PFSK-1 (cell line): ENCODE measurements at regions not wholly inside any gene's neighbourhood (a gene's known extent, or its start where the extent isn't known, plus 50 kb on each side); places are given as distances from the start of the nearest gene placed in this dataset.

ENCODE experiments used
- FOXP2 ChIP-seq: optimal IDR thresholded peaks from 2 replicates; pipeline ENCODE3; 2011; ENCODE audit warnings: borderline replicate concordance, control low read depth, inconsistent platforms; ENCODE audit not compliant: insufficient read depth; ENCODE audit errors: extremely low read length, extremely low read depth
- POLR2AphosphoS5 ChIP-seq: IDR thresholded peaks from 2 replicates; pipeline ENCODE4 v1.6.1; 2012; ENCODE audit warnings: low read depth, mild to moderate bottlenecking, control low read depth, low read length, moderate library complexity
- SIN3A ChIP-seq: IDR thresholded peaks from 2 replicates; pipeline ENCODE4 v1.6.1; 2012; ENCODE audit warnings: mild to moderate bottlenecking, low read length, moderate library complexity, borderline replicate concordance; ENCODE audit not compliant: insufficient read depth
- TAF1 ChIP-seq: IDR thresholded peaks from 2 replicates; pipeline ENCODE4 v1.6.1; 2012; ENCODE audit warnings: low read length, control low read depth, borderline replicate concordance; ENCODE audit not compliant: insufficient read depth
- TF ChIP-seq, protein P1 (sequence below), 2 experiments: IDR thresholded peaks; 2 replicates each; pipeline versions ENCODE4 v1.6.1 to v1.8.0; 2011 to 2012; ENCODE audit warnings: low read depth in 2 of 2, low read length in 2 of 2, control low read depth in 1 of 2, inconsistent platforms in 1 of 2, mild to moderate bottlenecking in 1 of 2, moderate library complexity in 1 of 2; ENCODE audit not compliant: insufficient read depth in 1 of 2

DNA sequence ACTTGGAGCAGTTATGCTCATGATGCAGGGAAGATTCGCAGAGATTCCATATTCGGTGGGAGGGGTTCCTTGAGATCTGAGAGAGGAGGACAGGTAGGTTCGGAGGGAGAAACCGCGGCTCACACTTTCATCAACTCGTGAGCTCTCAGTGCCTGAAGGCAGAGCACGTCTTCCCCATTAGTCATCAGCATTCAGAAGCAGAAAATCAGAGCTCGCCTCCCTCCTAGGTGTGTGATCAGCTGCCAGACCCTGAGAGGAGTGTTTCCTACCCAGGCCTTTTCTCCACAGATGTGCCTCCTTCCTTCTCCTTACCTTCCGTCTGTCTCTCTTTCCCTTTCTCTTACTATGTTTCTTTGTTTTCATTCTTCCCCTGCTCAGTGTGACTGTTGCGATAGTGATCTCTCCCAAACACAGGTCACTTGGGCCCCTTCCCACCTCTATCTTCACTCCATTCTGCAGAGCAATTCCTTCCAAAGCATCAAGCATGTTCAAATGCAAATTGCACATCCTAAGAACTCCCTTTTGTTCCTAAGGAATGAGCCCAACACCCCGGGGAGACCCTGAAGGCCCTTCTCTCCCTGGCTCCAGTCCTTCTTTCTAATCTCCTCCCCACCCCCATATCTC lies 389.5 kb downstream of the UQCRFS1 start:
- TF ChIP-seq TAF1 (no peak), SIN3A (no peak), FOXP2 (no peak), POLR2AphosphoS5 (no peak)
- TF ChIP-seq, protein P1, sequence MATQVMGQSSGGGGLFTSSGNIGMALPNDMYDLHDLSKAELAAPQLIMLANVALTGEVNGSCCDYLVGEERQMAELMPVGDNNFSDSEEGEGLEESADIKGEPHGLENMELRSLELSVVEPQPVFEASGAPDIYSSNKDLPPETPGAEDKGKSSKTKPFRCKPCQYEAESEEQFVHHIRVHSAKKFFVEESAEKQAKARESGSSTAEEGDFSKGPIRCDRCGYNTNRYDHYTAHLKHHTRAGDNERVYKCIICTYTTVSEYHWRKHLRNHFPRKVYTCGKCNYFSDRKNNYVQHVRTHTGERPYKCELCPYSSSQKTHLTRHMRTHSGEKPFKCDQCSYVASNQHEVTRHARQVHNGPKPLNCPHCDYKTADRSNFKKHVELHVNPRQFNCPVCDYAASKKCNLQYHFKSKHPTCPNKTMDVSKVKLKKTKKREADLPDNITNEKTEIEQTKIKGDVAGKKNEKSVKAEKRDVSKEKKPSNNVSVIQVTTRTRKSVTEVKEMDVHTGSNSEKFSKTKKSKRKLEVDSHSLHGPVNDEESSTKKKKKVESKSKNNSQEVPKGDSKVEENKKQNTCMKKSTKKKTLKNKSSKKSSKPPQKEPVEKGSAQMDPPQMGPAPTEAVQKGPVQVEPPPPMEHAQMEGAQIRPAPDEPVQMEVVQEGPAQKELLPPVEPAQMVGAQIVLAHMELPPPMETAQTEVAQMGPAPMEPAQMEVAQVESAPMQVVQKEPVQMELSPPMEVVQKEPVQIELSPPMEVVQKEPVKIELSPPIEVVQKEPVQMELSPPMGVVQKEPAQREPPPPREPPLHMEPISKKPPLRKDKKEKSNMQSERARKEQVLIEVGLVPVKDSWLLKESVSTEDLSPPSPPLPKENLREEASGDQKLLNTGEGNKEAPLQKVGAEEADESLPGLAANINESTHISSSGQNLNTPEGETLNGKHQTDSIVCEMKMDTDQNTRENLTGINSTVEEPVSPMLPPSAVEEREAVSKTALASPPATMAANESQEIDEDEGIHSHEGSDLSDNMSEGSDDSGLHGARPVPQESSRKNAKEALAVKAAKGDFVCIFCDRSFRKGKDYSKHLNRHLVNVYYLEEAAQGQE (IDR thresholded peaks at IDR 0.05; ENCODE audit: insufficient read depth in 1 of 2, low read depth in 2 of 2, low read length in 2 of 2) = no peak

DNA sequence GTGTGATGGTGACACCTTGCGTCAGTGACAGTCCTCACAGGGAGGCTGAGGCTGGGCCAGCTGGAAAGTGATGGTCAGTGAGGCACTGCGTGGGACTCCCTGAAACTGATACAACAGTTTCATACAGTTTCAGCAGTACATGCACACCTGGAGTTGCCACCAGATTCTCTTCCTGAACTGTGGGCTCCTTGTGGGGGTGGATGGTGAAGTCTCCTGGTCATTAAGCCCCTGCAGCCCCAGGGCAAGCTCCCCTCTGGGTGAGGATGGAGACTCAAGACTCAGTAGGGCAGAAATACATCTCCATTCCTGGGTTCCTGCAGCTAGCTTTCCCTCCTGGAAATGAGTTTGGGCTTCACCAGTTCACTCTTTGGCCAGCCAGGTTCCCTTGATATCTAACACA lies 392.7 kb downstream of the UQCRFS1 start:
- TF ChIP-seq POLR2AphosphoS5 = no peak
- no peak for TF ChIP-seq FOXP2
- TF ChIP-seq, protein P1 (IDR thresholded peaks at IDR 0.05; ENCODE audit: insufficient read depth in 1 of 2, low read depth in 2 of 2, low read length in 2 of 2) = no peak
- no peak for TF ChIP-seq TAF1
- TF ChIP-seq SIN3A = no peak

DNA sequence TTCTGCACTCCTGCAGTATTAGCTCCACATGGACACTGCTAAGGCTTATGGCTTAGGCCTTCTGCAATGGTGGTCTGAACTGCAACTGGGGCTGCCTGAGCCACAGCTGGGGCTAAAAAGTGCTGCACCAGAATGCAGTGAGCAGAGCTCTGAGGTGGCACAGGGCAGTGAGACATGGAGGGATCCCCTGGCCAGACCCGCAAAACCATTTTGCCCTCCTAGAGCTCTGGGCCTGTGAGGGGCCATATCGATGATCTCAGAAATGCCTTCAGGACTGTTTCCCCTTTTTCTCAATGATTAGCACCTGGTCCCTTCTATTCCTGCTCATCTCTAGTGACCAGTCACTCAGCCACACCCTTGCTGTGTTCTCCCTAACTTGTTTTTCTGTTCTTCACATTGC lies 397.7 kb downstream of the UQCRFS1 start:
- no peak for TF ChIP-seq SIN3A
- no peak for TF ChIP-seq TAF1
- no peak for TF ChIP-seq POLR2AphosphoS5
- no peak for TF ChIP-seq FOXP2
- TF ChIP-seq, protein P1 (IDR thresholded peaks at IDR 0.05; ENCODE audit: insufficient read depth in 1 of 2, low read depth in 2 of 2, low read length in 2 of 2) = no peak

DNA sequence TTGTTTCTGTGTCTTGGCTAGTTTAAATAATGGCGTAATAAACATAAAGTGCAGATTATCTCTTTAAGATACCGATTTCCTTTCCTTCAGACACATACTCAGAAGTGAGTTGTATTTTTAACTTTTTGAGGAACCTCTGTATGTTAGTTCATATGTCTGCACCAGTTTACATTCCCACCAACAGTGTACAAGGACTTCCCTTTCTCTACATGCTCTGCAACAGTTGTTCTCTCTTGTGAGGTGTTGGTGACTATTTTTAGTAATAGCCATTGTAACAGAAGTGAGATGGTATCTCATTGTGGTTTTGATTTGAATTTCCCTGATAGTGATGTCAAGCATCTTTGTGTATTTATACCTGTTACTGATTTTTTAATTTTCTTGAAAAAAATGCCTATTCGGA lies 418.6 kb downstream of the UQCRFS1 start:
- TF ChIP-seq FOXP2 (no peak), SIN3A (no peak)
- TF ChIP-seq, protein P1 (IDR thresholded peaks at IDR 0.05; ENCODE audit: insufficient read depth in 1 of 2, low read depth in 2 of 2, low read length in 2 of 2) = no peak

DNA sequence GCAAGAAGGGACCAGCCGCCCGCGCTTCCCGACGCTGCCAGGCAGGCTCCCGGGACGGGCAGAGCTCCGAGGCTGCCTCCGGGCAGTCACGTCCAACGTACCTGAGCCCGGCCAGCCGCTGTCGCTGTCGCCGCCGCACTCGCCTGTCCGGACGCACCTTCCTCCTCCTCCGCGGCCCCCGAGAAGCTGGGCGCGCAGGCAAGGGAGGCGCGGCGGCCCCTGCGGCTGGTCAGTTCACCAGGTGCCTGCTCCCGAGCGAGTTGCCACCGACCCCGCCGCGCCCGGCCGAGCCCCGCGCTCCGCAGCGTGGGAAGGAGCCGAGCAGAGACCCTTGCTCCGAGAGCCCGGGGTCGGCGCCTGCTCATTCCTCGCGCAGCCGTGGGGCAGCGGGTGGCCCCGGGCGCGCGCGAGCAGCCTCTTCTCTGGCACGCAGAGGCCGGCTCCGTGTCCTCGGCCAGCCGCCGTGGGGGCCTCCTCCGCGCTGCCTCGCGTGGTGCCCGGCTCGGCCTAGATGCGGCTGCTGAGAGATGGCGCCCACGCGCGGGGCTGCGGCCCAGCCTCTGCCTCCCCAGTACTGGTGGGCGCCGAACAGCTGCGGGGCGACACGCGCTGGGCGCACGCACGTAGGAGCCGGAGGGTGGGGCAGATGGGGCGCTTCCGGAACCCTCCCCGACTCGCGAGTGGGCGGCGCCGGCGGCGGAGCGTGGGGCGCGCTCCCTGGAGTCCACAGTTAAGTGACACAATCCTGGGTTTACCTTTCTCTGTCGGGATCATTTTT lies 419.4 kb downstream of the UQCRFS1 start:
- no peak for TF ChIP-seq POLR2AphosphoS5
- TF ChIP-seq SIN3A = no peak
- TF ChIP-seq TAF1 = no peak
- TF ChIP-seq, protein P1 (IDR thresholded peaks at IDR 0.05; ENCODE audit: insufficient read depth in 1 of 2, low read depth in 2 of 2, low read length in 2 of 2) = no peak
